ENCODE measurements at regions not wholly inside any gene's neighbourhood (a gene's known extent, or its start where the extent isn't known, plus 50 kb on each side); places are given as distances from the start of the nearest gene placed in this dataset.
"Not testable (repeated sequence)": the region's sequence is repeated elsewhere in the genome, so short reads cannot be mapped to it uniquely, and the experiment has no call there.

- H3K27me3 Mint-ChIP-seq (ENCODE audit: low read depth) = peaks cover 5% of the 10 kb centered on the region
- no peak for DNase-seq
- no peaks in the 10 kb centered on the region for H3K4me1 Mint-ChIP-seq (ENCODE audit: low read depth)
- peaks cover 6% of the 10 kb centered on the region for H3K9me3 Mint-ChIP-seq
- no peaks in the 10 kb centered on the region for H3K36me3 Mint-ChIP-seq (ENCODE audit: low read depth)
- intact Hi-C loops (cut with micrococcal nuclease) = no loop called here
- H3K4me3 Mint-ChIP-seq = no peak overlapping the region
- H3K27ac Mint-ChIP-seq = no peak overlapping the region
- CTCF ChIA-PET = no interaction called here
Observed at GRCh38 chr2:166725927-166726924, 162.1 kb upstream of the XIRP2 start.

GRCh38 chr2:166716968-166717367 is 171.3 kb upstream of the XIRP2 start:
- H3K4me3 Mint-ChIP-seq = no peak overlapping the region

GRCh38 chr2:166700079-166700478 is 188.2 kb upstream of the XIRP2 start:
- Mint-ChIP-seq H3K4me1 (ENCODE audit: low read depth) (no peaks in the 10 kb centered on the region), H3K9me3 (no peaks in the 10 kb centered on the region), H3K27ac (no peak overlapping the region), H3K36me3 (ENCODE audit: low read depth) (no peaks in the 10 kb centered on the region), H3K4me3 (no peak overlapping the region), H3K27me3 (ENCODE audit: low read depth) (no peaks in the 10 kb centered on the region)
- CTCF ChIA-PET = no interaction called here
- intact Hi-C loops (cut with micrococcal nuclease) = loop anchor here (2.0 kb wide), 1 partner anchor 513 kb away; no protein-coding TSS in a partner anchor
- no peak for DNase-seq

More at GRCh38 chr2:166716968-166717367, 171.3 kb upstream of the XIRP2 start:
- Mint-ChIP-seq H3K9me3 (no peaks in the 10 kb centered on the region), H3K36me3 (ENCODE audit: low read depth) (no peaks in the 10 kb centered on the region), H3K4me1 (ENCODE audit: low read depth) (no peaks in the 10 kb centered on the region), H3K27ac (no peak overlapping the region), H3K27me3 (ENCODE audit: low read depth) (peaks cover under 1% of the 10 kb centered on the region)
- no peak for DNase-seq
- CTCF ChIA-PET = no interaction called here
- intact Hi-C loops (cut with micrococcal nuclease) = no loop called here

GRCh38 chr2:166695154-166695553 is 193.1 kb upstream of the XIRP2 start:
- Mint-ChIP-seq H3K4me3 (no peak overlapping the region), H3K9me3 (peaks cover 8% of the 10 kb centered on the region), H3K4me1 (ENCODE audit: low read depth) (no peaks in the 10 kb centered on the region), H3K27ac (no peak overlapping the region), H3K27me3 (ENCODE audit: low read depth) (no peaks in the 10 kb centered on the region), H3K36me3 (ENCODE audit: low read depth) (no peaks in the 10 kb centered on the region)
- CTCF ChIA-PET = no interaction called here
- intact Hi-C loops (cut with micrococcal nuclease) = no loop called here
- no peak for DNase-seq

GRCh38 chr2:166686057-166686456 is 192.0 kb upstream of the SCN7A start:
- CTCF ChIA-PET; H3K36me3 Mint-ChIP-seq (ENCODE audit: low read depth): not testable (repeated sequence)
- H3K9me3 Mint-ChIP-seq = peaks cover 14% of the 10 kb centered on the region

GRCh38 chr2:166677996-166678395 is 183.9 kb upstream of the SCN7A start:
- intact Hi-C loops (cut with micrococcal nuclease) = no loop called here
- H3K9me3 Mint-ChIP-seq = no peaks in the 10 kb centered on the region
- H3K4me3 Mint-ChIP-seq = no peak overlapping the region
- H3K36me3 Mint-ChIP-seq (ENCODE audit: low read depth) = no peaks in the 10 kb centered on the region
- no peaks in the 10 kb centered on the region for H3K4me1 Mint-ChIP-seq (ENCODE audit: low read depth)
- no peaks in the 10 kb centered on the region for H3K27me3 Mint-ChIP-seq (ENCODE audit: low read depth)
- CTCF ChIA-PET = no interaction called here
- DNase-seq = no peak
- H3K27ac Mint-ChIP-seq = no peak overlapping the region

More at GRCh38 chr2:166686057-166686456, 192.0 kb upstream of the SCN7A start:
- DNase-seq; H3K27ac Mint-ChIP-seq; H3K4me1 Mint-ChIP-seq (ENCODE audit: low read depth); H3K4me3 Mint-ChIP-seq; H3K27me3 Mint-ChIP-seq (ENCODE audit: low read depth); intact Hi-C loops (cut with micrococcal nuclease): not testable (repeated sequence)

GRCh38 chr2:166676716-166677115 is 182.7 kb upstream of the SCN7A start:
- intact Hi-C loops (cut with micrococcal nuclease) = no loop called here
- no peak overlapping the region for H3K4me3 Mint-ChIP-seq
- no peaks in the 10 kb centered on the region for H3K27me3 Mint-ChIP-seq (ENCODE audit: low read depth)
- CTCF ChIA-PET = no interaction called here
- H3K36me3 Mint-ChIP-seq (ENCODE audit: low read depth) = no peaks in the 10 kb centered on the region
- no peaks in the 10 kb centered on the region for H3K9me3 Mint-ChIP-seq
- no peak for DNase-seq
- no peaks in the 10 kb centered on the region for H3K4me1 Mint-ChIP-seq (ENCODE audit: low read depth)
- H3K27ac Mint-ChIP-seq = no peak overlapping the region

DNA sequence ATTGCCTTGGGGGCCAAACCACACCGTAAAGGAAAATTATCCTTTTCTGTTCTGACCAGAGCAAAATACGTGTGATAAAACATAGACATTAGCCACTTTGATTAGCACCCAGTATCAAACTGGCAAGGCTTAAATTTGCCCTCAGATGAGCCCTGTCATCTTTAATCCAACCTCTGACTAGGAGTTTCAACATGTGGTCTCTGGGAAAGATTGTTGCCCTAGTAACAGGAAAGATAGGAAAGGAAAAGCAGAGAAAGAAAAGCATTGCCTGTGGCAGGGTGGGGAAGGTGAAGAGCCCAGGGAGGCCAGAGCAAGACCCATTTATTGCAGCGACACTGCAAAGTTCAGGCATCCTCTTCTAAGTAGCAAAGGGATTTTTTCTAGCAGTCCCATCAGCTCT is 181.5 kb upstream of the SCN7A start:
- H3K4me3 Mint-ChIP-seq = no peak overlapping the region
- H3K27me3 Mint-ChIP-seq (ENCODE audit: low read depth) = no peaks in the 10 kb centered on the region
- no peaks in the 10 kb centered on the region for H3K4me1 Mint-ChIP-seq (ENCODE audit: low read depth)
- CTCF ChIA-PET = no interaction called here
- no peak overlapping the region for H3K27ac Mint-ChIP-seq
- H3K36me3 Mint-ChIP-seq (ENCODE audit: low read depth) = no peaks in the 10 kb centered on the region
- intact Hi-C loops (cut with micrococcal nuclease) = no loop called here
- no peaks in the 10 kb centered on the region for H3K9me3 Mint-ChIP-seq
- no peak for DNase-seq

- Mint-ChIP-seq H3K4me3 (no peak overlapping the region), H3K4me1 (ENCODE audit: low read depth) (no peaks in the 10 kb centered on the region), H3K27me3 (ENCODE audit: low read depth) (no peaks in the 10 kb centered on the region), H3K9me3 (no peaks in the 10 kb centered on the region), H3K36me3 (ENCODE audit: low read depth) (no peaks in the 10 kb centered on the region), H3K27ac (no peak overlapping the region)
- CTCF ChIA-PET = no interaction called here
- intact Hi-C loops (cut with micrococcal nuclease) = no loop called here
- no peak for DNase-seq
Observed at GRCh38 chr2:166673986-166674385, 179.9 kb upstream of the SCN7A start.

DNA sequence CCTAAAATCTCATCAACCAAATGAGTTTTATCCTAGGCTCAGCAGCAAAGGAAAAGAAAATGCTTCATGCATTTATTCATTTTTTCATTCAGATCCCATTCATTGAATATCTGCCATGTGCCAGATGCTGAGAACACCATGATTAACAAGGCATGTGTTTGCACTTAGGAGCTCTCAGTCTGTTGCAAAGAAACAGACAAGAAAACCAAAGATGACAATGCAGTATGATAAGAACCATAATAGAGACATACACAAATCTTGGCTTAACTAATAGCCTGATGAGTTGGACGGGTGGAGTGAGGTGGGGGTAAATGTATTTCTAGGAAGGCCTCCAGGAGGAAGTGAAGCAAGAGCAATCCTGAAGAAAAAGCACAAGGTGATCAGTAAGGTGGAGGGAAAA is 177.8 kb upstream of the SCN7A start:
- no peak overlapping the region for H3K27ac Mint-ChIP-seq
- H3K36me3 Mint-ChIP-seq (ENCODE audit: low read depth) = no peaks in the 10 kb centered on the region
- H3K4me1 Mint-ChIP-seq (ENCODE audit: low read depth) = no peaks in the 10 kb centered on the region
- no peaks in the 10 kb centered on the region for H3K27me3 Mint-ChIP-seq (ENCODE audit: low read depth)
- CTCF ChIA-PET = no interaction called here
- DNase-seq = no peak
- intact Hi-C loops (cut with micrococcal nuclease) = no loop called here
- no peak overlapping the region for H3K4me3 Mint-ChIP-seq
- no peaks in the 10 kb centered on the region for H3K9me3 Mint-ChIP-seq

DNA sequence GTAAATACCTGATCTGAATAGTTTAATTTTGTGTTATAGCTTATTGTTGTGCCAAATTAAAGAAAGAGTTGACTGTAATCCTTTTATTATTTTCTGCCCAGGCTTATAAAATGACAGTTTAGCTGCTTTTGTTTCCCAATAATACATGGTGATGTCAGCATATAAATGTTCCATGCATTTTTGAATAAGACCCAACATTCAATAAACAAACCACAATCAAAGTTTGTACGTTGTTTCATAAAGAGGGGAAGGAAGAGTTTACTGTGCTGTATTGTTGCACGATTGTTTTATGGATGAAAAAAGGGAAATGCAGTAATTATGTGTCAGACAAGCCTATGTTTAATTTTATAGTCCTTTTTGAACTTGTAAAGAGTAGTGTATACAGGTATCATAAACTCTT is 177.2 kb upstream of the SCN7A start:
- Mint-ChIP-seq H3K4me3 (no peak overlapping the region), H3K36me3 (ENCODE audit: low read depth) (no peaks in the 10 kb centered on the region), H3K27me3 (ENCODE audit: low read depth) (no peaks in the 10 kb centered on the region), H3K4me1 (ENCODE audit: low read depth) (no peaks in the 10 kb centered on the region), H3K27ac (no peak overlapping the region), H3K9me3 (no peaks in the 10 kb centered on the region)
- CTCF ChIA-PET = no interaction called here
- DNase-seq = no peak
- intact Hi-C loops (cut with micrococcal nuclease) = no loop called here

- Mint-ChIP-seq H3K36me3 (ENCODE audit: low read depth) (no peaks in the 10 kb centered on the region), H3K9me3 (peaks cover 2% of the 10 kb centered on the region), H3K27me3 (ENCODE audit: low read depth) (no peaks in the 10 kb centered on the region), H3K4me3 (no peak overlapping the region), H3K27ac (no peak overlapping the region), H3K4me1 (ENCODE audit: low read depth) (no peaks in the 10 kb centered on the region)
- CTCF ChIA-PET = interaction anchor here (1.2 kb wide), 1 partner anchor 139 kb away, joined by 3 read pairs; no protein-coding TSS in a partner anchor
- intact Hi-C loops (cut with micrococcal nuclease) = no loop called here
- DNase-seq = no peak
Observed at GRCh38 chr2:166665991-166666940, 172.2 kb upstream of the SCN7A start.

Measured in activated naive CD4-positive, alpha-beta T cell treated with anti-CD3 and anti-CD28 coated beads for 36 hours (primary cell).